HEK293 (cell line): ENCODE measurements at regions not wholly inside any gene's neighbourhood (a gene's known extent, or its start where the extent isn't known, plus 50 kb on each side); places are given as distances from the start of the nearest gene placed in this dataset.

Experiments
- FEZF1 ChIP-seq: fragments of 450-650 bp; formaldehyde crosslinking; IDR thresholded peaks from 2 replicates; pipeline ENCODE4 v1.5.1; 2016; ENCODE audit warnings: missing biosample characterization, missing genetic modification characterization
- GLIS1 ChIP-seq: fragments of 450-650 bp; formaldehyde crosslinking; IDR thresholded peaks from 2 replicates; pipeline ENCODE4 v1.5.1; 2016; ENCODE audit warnings: missing biosample characterization, missing genetic modification characterization
- MZF1 ChIP-seq: fragments of 450-650 bp; formaldehyde crosslinking; IDR thresholded peaks from 2 replicates; pipeline ENCODE4 v1.5.1; 2017; ENCODE audit warnings: missing biosample characterization, missing genetic modification characterization, borderline replicate concordance
- ZNF302 ChIP-seq: fragments of 450-650 bp; formaldehyde crosslinking; IDR thresholded peaks from 2 replicates; pipeline ENCODE4 v1.5.1; 2016; ENCODE audit warnings: missing biosample characterization, missing genetic modification characterization, low read depth
- ZNF423 ChIP-seq: fragments of 450-650 bp; formaldehyde crosslinking; IDR thresholded peaks from 2 replicates; pipeline ENCODE4 v1.5.1; 2016; ENCODE audit warnings: missing biosample characterization, missing genetic modification characterization
- ZNF530 ChIP-seq: fragments of 450-650 bp; formaldehyde crosslinking; IDR thresholded peaks from 2 replicates; pipeline ENCODE4 v1.5.1; 2016; ENCODE audit warnings: low read depth, missing biosample characterization, missing genetic modification characterization
- ZNF558 ChIP-seq: fragments of 450-650 bp; formaldehyde crosslinking; IDR thresholded peaks from 2 replicates; pipeline ENCODE4 v1.5.1; 2016; ENCODE audit warnings: missing biosample characterization, missing genetic modification characterization
- TF ChIP-seq, protein P1 (sequence below): fragments of 450-650 bp; formaldehyde crosslinking; IDR thresholded peaks from 2 replicates; pipeline ENCODE4 v1.5.1; 2016; ENCODE audit warnings: missing biosample characterization, missing genetic modification characterization, borderline replicate concordance
- TF ChIP-seq, protein P2 (sequence below): fragments of 450-650 bp; formaldehyde crosslinking; IDR thresholded peaks from 2 replicates; pipeline ENCODE4 v1.5.1; 2016; ENCODE audit warnings: missing biosample characterization, missing genetic modification characterization

DNA sequence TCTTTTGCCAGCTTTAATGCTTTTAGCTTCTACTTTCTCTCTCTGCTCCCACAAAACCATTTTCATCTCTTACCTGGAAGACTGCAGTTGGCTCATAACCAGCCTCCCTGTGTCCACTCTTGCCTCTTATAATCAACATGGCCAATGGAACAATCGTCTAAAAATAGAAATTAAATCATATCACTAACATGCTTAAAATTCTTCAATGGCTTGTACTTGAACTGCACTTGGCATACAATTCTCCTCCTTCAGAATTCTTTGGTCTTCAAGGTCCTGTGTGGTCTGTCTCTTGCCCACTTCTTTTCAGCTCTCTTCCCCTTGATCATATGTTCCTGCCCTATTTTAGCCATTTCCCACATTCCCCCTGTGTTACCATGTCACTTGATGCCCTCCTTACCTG is 342.2 kb downstream of the ATP23 start:
- TF ChIP-seq ZNF423 (tag by site-specific recombination) (no peak), ZNF302 (no peak), ZNF558 (tag by site-specific recombination) (no peak), GLIS1 (tag by site-specific recombination) (no peak), ZNF530 (tag by site-specific recombination) (no peak), FEZF1 (tag by site-specific recombination) (no peak), MZF1 (tag by site-specific recombination) (no peak)
- TF ChIP-seq, protein P1, sequence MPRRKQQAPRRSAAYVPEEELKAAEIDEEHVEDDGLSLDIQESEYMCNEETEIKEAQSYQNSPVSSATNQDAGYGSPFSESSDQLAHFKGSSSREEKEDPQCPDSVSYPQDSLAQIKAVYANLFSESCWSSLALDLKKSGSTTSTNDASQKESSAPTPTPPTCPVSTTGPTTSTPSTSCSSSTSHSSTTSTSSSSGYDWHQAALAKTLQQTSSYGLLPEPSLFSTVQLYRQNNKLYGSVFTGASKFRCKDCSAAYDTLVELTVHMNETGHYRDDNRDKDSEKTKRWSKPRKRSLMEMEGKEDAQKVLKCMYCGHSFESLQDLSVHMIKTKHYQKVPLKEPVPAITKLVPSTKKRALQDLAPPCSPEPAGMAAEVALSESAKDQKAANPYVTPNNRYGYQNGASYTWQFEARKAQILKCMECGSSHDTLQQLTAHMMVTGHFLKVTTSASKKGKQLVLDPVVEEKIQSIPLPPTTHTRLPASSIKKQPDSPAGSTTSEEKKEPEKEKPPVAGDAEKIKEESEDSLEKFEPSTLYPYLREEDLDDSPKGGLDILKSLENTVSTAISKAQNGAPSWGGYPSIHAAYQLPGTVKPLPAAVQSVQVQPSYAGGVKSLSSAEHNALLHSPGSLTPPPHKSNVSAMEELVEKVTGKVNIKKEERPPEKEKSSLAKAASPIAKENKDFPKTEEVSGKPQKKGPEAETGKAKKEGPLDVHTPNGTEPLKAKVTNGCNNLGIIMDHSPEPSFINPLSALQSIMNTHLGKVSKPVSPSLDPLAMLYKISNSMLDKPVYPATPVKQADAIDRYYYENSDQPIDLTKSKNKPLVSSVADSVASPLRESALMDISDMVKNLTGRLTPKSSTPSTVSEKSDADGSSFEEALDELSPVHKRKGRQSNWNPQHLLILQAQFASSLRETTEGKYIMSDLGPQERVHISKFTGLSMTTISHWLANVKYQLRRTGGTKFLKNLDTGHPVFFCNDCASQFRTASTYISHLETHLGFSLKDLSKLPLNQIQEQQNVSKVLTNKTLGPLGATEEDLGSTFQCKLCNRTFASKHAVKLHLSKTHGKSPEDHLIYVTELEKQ (tag by site-specific recombination): no peak
- TF ChIP-seq, protein P2, sequence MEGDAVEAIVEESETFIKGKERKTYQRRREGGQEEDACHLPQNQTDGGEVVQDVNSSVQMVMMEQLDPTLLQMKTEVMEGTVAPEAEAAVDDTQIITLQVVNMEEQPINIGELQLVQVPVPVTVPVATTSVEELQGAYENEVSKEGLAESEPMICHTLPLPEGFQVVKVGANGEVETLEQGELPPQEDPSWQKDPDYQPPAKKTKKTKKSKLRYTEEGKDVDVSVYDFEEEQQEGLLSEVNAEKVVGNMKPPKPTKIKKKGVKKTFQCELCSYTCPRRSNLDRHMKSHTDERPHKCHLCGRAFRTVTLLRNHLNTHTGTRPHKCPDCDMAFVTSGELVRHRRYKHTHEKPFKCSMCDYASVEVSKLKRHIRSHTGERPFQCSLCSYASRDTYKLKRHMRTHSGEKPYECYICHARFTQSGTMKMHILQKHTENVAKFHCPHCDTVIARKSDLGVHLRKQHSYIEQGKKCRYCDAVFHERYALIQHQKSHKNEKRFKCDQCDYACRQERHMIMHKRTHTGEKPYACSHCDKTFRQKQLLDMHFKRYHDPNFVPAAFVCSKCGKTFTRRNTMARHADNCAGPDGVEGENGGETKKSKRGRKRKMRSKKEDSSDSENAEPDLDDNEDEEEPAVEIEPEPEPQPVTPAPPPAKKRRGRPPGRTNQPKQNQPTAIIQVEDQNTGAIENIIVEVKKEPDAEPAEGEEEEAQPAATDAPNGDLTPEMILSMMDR (tag by site-specific recombination): no peak
